Small intestine (tissue), 7 donors: ENCODE measurements at regions not wholly inside any gene's neighbourhood (a gene's known extent, or its start where the extent isn't known, plus 50 kb on each side); places are given as distances from the start of the nearest gene placed in this dataset.
"Not testable (repeated sequence)": the region's sequence is repeated elsewhere in the genome, so short reads cannot be mapped to it uniquely, and the experiment has no call there.

ENCODE experiments used
- DNase-seq, 2 donors: peaks; one replicate each; pipeline versions ENCODE4 v3.0.0 to v3.0.0-alpha.2; 2013
- FAIRE-seq: peaks from 2 replicates; lab custom pipeline; 2012; peaks lifted over from hg19 to GRCh38; lab: Jason Lieb, UNC
- H3K27ac ChIP-seq, 3 donors: one replicate each; pipeline ENCODE4 v1.5.1; 2013; ENCODE audit warnings: low read length in 2 of 3, mild to moderate bottlenecking in 2 of 3, control low read depth in 1 of 3, inconsistent platforms in 1 of 3, low read depth in 1 of 3, moderate library complexity in 1 of 3
- H3K27me3 ChIP-seq, 3 donors: one replicate each; pipeline ENCODE4 v1.6.1; 2013; ENCODE audit warnings: low read length in 3 of 3, inconsistent platforms in 1 of 3; ENCODE audit not compliant: control insufficient read depth in 3 of 3, insufficient read depth in 3 of 3
- H3K36me3 ChIP-seq, 3 donors: one replicate each; pipeline ENCODE4 v1.6.1; 2013; ENCODE audit warnings: low read length in 3 of 3, inconsistent platforms in 1 of 3, low read depth in 1 of 3, mild to moderate bottlenecking in 1 of 3, moderate library complexity in 1 of 3; ENCODE audit not compliant: control insufficient read depth in 3 of 3, insufficient read depth in 2 of 3
- H3K4me1 ChIP-seq, 3 donors: one replicate each; pipeline ENCODE4 v1.6.1; 2013; ENCODE audit warnings: low read length in 2 of 3, inconsistent platforms in 1 of 3, low read depth in 1 of 3, mild to moderate bottlenecking in 1 of 3, moderate library complexity in 1 of 3; ENCODE audit not compliant: control insufficient read depth in 3 of 3, insufficient read depth in 2 of 3
- H3K4me3 ChIP-seq, 3 donors: one replicate each; pipeline ENCODE4 v1.5.1; 2013; ENCODE audit warnings: low read length in 3 of 3, control low read depth in 1 of 3, inconsistent platforms in 1 of 3, low read depth in 1 of 3, mild to moderate bottlenecking in 1 of 3, moderate library complexity in 1 of 3
- H3K9me3 ChIP-seq, 2 donors: one replicate each; pipeline ENCODE4 v1.6.1; 2013; ENCODE audit warnings: low read depth in 1 of 2, low read length in 1 of 2; ENCODE audit not compliant: control insufficient read depth in 2 of 2, insufficient read depth in 1 of 2
- WGBS, 3 donors: extraction: QIAGEN DNeasy Blood & Tissue Kit; methylation state at CpG; one replicate each; pipeline ENCODE4 v1.1.7; 2013; 5-methylcytosine and 5-hydroxymethylcytosine counted together
- donor health status: healthy with polysubstance abuse.
- donor health status: control.
- donor health status: control.
- donor health status: Bipolar disorder and iron deficiency.
- donor health status: healthy.

DNA sequence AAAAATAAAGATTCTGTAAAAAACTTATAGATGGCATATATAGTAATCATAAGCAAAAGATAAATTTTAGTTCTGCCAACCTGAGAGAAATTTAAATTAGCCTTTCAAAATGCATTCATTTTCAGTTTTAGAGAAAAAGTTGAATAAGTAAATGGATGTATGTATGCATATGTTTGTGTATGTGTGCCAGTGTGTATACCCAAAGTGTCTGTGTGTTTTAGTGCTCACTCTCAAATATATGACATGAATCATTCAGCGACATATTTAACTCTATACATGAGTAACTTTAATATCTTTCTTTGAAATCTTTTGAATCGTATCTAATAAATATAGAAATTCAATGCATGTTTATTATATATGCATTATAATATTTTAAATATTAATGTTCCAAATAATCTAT, 274.5 kb downstream of the SRGAP2C start:
- Histone ChIP-seq H3K4me1 (no peaks in the 10 kb centered on the region), H3K4me3 (no peak overlapping the region), H3K9me3 (no peaks in the 10 kb centered on the region), H3K36me3 (no peaks in the 10 kb centered on the region), H3K27ac (no peak overlapping the region), H3K27me3 (no peaks in the 10 kb centered on the region)
- FAIRE-seq (no peak), DNase-seq (no peak)
- WGBS, 3 donors: 76 to 78% (median 77%) methylated on average over 2 of the region's 2 CpGs

DNA sequence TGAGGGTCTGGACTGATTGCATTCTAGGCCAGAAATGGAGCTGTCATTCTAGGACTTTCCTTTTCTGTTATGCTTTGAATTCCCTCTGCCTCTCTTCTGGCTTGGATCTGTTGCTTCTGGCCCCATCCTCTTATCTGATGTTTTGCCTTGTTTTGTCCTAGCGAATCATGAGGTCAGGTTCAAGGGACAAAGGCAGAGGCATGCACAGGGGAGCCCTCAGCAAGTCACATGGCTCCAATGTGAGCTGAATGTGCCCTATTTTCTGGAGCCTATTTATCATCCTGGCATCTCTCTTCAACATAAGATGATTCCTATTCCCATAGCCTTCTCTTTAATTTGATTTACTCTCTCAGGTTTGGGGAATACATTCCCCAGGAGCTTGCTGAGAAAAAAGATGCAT, 284.6 kb downstream of the SRGAP2C start:
- FAIRE-seq: not testable (repeated sequence)
- WGBS, 3 donors: 59 to 79% (median 68%) methylated on average over 1 of the region's 1 CpG

DNA sequence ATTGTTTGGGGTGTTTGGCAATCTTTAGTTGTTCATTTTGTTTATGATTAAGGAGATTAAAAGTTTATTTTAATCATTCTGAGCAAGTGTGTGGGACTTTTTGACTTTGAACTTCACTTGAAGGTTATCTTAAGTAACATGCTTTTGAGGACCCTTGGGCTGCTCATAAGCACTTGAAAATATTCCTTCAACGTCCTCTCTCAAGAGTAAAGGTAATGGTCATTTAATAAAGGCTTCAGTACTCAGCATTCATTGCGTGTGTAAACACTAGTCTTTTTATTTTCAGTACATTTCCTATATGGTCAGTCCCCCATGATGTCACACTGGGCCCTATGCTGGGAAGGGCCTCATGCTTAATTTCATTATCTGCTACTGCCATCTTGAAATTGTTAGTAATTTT, 285.6 kb downstream of the SRGAP2C start:
- not testable (repeated sequence) for H3K36me3 ChIP-seq, H3K9me3 ChIP-seq, H3K27me3 ChIP-seq, FAIRE-seq, H3K4me3 ChIP-seq, H3K4me1 ChIP-seq, DNase-seq, H3K27ac ChIP-seq
- WGBS, 3 donors: 79 to 85% (median 84%) methylated on average over 2 of the region's 2 CpGs

More for the DNA sequence above, 284.6 kb downstream of the SRGAP2C start:
- not testable (repeated sequence) for H3K4me3 ChIP-seq, H3K27me3 ChIP-seq, DNase-seq, H3K36me3 ChIP-seq, H3K9me3 ChIP-seq, H3K4me1 ChIP-seq, H3K27ac ChIP-seq

DNA sequence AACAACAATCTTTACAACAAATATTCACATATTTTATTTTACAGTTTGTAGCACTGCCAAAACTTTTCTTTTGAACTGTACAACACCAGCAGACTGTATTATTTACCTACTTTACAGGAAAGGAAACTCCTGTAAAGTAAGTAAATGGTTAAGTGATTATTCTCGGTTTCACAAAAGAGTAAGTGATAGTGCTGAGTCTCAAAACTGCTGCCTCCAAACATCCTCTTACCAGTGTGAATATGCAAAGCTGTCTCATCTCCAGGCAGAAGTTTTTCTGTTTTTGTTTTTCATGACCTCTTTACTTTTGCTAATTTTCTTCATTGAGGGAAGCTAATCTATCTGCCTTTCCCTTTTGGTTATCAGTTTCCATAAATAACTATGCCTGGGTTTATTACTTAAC, 286.7 kb downstream of the SRGAP2C start:
- Histone ChIP-seq H3K27ac (no peak overlapping the region), H3K4me3 (no peak overlapping the region), H3K4me1 (no peaks in the 10 kb centered on the region), H3K27me3 (no peaks in the 10 kb centered on the region), H3K9me3 (peaks cover 0 to 7% of the 10 kb centered on the region in 2 donors), H3K36me3 (no peaks in the 10 kb centered on the region)
- DNase-seq (no peak), FAIRE-seq (no peak)
- WGBS, 3 donors: 3 to 9% (median 5%) methylated on average over 1 of the region's 1 CpG

DNA sequence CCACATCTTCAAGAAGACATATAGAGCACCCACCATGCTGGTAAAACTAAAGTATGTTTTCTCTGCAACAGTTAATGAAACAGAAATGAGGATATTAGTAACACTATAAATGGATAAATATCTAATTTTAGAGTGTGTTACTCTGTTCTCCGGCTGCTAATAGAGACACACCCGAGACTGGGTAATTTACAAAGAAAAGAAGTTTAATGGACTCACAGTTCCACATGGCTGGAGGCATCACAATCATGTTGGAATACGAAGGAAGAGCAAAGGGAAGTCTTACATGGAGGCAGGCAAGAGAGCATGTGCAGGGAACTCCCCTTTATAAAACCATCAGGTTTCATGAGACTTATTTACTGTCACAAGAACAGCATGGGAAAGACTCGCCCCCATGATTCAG, 287.2 kb downstream of the SRGAP2C start:
- no peak for DNase-seq
- no peak overlapping the region for H3K27ac ChIP-seq
- no peaks in the 10 kb centered on the region for H3K27me3 ChIP-seq
- peaks cover 0 to 8% of the 10 kb centered on the region in 2 donors for H3K9me3 ChIP-seq
- H3K36me3 ChIP-seq: no peaks in the 10 kb centered on the region
- no peaks in the 10 kb centered on the region for H3K4me1 ChIP-seq
- WGBS, 3 donors: 40 to 65% (median 51%) methylated on average over 4 of the region's 4 CpGs
- H3K4me3 ChIP-seq: no peak overlapping the region
- FAIRE-seq: no peak

DNA sequence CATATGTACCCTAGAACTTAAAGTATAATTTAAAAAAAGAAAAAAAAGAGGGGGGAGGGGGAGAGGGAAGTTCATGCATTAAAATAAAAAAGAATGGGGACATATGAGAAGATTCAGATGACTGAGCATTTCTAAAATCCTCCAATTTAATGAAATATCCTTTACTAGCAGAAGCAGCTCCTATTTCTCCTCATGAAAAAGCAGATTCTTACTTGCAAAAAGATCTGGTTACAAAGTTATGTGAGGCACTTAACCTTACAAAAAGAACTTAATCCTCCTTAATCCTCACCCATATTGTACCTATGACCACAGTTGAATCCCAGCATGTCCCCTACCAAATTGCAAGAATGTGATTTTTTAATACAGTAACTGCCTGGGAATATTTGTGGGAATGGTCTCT, 298.5 kb downstream of the SRGAP2C start:
- no peaks in the 10 kb centered on the region for H3K9me3 ChIP-seq
- DNase-seq: no peak
- no peak overlapping the region for H3K4me3 ChIP-seq
- no peaks in the 10 kb centered on the region for H3K27me3 ChIP-seq
- H3K36me3 ChIP-seq: no peaks in the 10 kb centered on the region
- H3K4me1 ChIP-seq: no peaks in the 10 kb centered on the region
- no peak for FAIRE-seq
- no peak overlapping the region for H3K27ac ChIP-seq

DNA sequence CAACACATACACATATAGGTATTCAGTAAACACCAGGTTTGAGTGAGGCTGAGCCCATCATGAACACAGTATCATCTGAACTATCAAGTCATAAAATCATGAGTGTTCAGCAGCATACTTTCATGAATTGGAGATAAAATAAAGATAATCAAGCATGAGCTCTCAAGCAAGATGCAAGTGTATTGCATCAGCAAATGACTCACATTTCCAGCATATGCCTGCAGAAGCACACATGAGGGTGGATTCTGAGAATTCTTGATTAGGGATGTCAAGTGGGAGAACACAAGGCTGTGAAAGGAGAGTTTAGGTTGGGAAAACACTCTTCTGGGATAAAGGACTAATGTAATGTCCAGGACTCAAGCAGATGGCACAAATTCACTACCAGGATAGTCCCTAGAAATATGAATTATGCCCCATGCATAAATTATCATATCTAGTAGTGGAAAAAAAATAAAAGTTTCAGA, 299.2 kb downstream of the SRGAP2C start:
- no peaks in the 10 kb centered on the region for H3K36me3 ChIP-seq
- DNase-seq: no peak
- H3K9me3 ChIP-seq: no peaks in the 10 kb centered on the region
- H3K27me3 ChIP-seq: no peaks in the 10 kb centered on the region
- no peak overlapping the region for H3K4me3 ChIP-seq
- H3K4me1 ChIP-seq: no peaks in the 10 kb centered on the region
- no peak for FAIRE-seq
- no peak overlapping the region for H3K27ac ChIP-seq

DNA sequence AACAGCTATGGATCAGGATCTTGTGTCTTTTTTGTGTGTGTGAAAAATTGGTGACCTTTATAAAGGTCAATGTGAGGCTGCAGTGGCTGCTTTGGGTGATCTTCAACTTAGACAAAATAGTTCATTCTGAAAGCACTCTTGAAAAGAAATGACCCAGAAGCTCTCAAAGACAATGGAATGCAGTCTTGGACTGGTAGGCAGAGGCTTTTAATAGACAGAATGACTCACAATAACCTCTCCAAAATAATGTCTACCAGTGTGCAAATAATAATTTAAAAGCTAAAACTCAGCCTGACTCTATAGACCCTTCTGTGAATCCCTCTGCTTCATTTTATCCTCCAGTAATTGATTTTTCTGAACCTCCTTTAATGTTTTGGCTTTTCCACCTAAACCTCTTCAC, 310.0 kb downstream of the SRGAP2C start:
- not testable (repeated sequence) for H3K9me3 ChIP-seq, FAIRE-seq, H3K4me3 ChIP-seq, H3K4me1 ChIP-seq, H3K27ac ChIP-seq, DNase-seq, H3K27me3 ChIP-seq, H3K36me3 ChIP-seq

DNA sequence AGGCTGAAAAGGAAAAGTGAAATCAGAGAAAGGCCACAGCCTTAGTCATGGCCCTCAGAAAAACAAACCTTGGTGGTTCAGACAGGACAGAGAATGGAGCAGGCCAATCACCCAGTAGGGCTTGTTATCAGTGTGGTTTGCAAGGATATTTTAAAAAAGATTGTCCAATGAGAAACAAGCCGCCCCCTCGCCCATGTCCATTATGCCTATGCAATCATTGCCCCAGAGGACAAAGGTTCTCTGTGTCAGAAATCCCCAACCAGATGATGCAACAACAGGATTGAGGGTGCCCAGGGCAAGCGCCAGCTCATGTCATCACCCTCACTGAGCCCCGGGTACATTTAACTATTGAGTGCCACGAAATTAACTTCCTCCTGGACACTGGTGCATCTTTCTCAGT, 326.7 kb downstream of the SRGAP2C start:
- not testable (repeated sequence) for FAIRE-seq

More for the DNA sequence above, 326.7 kb downstream of the SRGAP2C start:
- H3K4me1 ChIP-seq, H3K36me3 ChIP-seq, H3K4me3 ChIP-seq, H3K27me3 ChIP-seq, H3K27ac ChIP-seq, H3K9me3 ChIP-seq: not testable (repeated sequence)
- 19 to 57% (median 32%) methylated on average over 5 of the region's 5 CpGs for WGBS, 3 donors
- peak; percentile 54 to 64 for DNase-seq
